GF-D8 (cell line): ENCODE measurements at regions not wholly inside any gene's neighbourhood (a gene's known extent, or its start where the extent isn't known, plus 50 kb on each side); places are given as distances from the start of the nearest gene placed in this dataset.
"Not testable (repeated sequence)": the region's sequence is repeated elsewhere in the genome, so short reads cannot be mapped to it uniquely, and the experiment has no call there.

Experiments
- DNase-seq: peaks from one replicate; lab custom pipeline; 2025; lab: John Stamatoyannopoulos, UW

DNA sequence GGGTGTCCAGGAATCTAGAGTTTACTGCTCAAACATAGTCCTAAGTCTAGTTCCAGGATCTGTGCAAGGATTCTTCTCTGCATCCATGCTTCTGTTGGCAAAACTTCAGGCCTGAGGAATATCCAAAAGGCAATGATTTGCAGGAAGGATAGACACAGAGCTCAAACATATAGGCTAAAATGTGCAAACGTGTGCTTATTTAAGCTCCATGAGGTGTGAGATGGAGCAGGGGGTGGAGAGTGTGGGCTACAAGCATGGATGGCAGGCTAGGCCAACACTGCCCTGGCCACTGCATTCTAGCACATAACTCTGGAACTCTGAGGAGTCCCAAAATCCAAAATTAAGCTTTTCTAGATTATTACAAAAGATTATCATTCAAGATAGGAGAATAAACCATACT, 301.1 kb downstream of the PAX3 start:
- no peak for DNase-seq

GRCh38 chr2:221997100-221997499, 301.7 kb downstream of the PAX3 start:
- no peak for DNase-seq

GRCh38 chr2:221994926-221995325, 303.9 kb downstream of the PAX3 start:
- no peak for DNase-seq

DNA sequence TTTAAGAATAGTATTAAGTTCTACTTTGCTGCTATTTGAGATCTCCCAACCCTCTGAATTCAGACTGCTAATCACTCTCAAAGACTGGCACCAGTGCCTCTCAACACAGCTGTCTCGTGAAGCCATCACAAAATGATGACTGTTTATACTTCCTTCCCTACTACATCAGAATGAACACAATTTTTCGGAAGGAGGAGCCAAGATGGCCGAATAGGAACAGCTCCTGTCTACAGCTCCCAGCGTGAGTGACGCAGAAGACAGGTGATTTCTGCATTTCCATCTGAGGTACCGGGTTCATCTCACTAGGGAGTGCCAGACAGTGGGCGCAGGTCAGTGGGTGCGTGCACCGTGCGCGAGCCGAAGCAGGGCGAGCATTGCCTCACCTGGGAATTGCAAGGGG, 314.4 kb downstream of the PAX3 start:
- not testable (repeated sequence) for DNase-seq

- DNase-seq: no peak
Observed at GRCh38 chr2:221981912-221982470, 316.8 kb downstream of the PAX3 start.

- DNase-seq: no peak
Observed at GRCh38 chr2:221975151-221975550, 323.6 kb downstream of the PAX3 start.

- DNase-seq: no peak
Observed at GRCh38 chr2:221973902-221974301, 324.9 kb downstream of the PAX3 start.

GRCh38 chr2:221973502-221973901, 325.3 kb downstream of the PAX3 start:
- DNase-seq: no peak

DNA sequence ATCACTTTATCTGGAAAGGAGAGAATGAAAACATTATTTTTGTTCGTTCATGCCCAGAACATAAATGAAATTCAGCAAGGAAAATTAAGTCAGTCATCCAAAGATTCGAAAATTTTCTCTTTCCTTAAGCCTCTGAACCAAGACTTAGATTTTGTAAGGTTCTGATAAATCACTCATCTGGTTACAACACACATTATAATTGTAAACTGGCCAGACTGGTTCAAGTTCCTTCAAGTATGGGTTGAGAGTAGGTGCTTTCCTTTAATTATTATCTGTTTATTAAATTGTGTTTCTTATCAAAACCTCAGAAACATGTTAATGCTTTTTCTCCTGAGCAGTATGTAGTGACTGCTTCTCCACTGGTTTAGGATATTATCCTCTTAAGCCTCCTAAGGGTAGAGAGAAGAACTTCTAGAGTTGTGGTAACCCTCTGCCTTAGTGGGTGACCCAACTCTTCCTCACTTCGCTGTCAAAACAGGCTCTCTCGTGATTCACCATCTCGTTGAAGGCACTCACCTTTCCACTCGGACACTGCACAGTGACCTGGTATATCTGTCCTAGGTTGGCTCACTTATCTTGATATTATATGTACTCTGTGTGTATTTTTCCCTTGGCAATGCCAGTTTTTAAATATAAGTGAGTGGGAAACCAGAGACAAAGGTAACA, 325.9 kb downstream of the PAX3 start:
- DNase-seq: no peak

GRCh38 chr2:221970389-221970788, 328.4 kb downstream of the PAX3 start:
- no peak for DNase-seq

DNA sequence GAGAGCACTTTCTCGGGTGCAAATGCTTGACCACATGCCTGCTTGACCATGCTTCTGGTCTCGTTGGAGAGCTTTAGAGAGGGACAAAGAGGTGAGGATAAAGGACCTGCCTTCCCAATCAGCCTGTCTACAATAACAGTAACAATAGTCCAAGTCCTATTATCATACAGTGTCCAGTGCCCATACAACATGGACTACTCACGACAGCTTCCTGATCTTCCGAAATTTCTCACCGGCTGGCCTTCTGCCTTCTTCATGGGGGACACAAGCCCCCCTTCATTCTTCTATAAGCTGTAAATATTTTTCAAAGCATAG, 329.0 kb downstream of the PAX3 start:
- DNase-seq: no peak

- DNase-seq: no peak
Observed at GRCh38 chr2:221969087-221969829, 329.5 kb downstream of the PAX3 start.

DNA sequence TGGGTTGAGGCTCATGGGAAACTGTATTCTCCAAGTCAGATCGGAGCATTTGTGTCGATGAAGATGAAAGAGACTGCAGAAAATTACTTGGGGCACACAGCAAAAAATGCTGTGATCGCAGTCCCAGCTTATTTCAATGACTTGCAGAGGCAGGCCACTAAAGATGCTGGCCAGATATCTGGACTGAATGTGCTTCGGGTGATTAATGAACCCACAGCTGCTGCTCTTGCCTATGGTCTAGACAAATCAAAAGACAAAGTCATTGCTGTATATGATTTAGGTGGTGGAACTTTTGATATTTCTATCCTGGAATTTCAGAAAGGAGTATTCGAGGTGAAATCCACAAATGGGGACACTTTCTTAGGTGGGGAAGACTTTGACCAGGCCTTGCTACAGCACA, 336.6 kb downstream of the PAX3 start:
- no peak for DNase-seq

- no peak for DNase-seq
Observed at GRCh38 chr2:221961561-221961960, 337.2 kb downstream of the PAX3 start.

GRCh38 chr2:221958224-221958623, 340.6 kb downstream of the PAX3 start:
- DNase-seq: no peak

GRCh38 chr2:221948076-221948475, 350.7 kb downstream of the PAX3 start:
- no peak for DNase-seq

DNA sequence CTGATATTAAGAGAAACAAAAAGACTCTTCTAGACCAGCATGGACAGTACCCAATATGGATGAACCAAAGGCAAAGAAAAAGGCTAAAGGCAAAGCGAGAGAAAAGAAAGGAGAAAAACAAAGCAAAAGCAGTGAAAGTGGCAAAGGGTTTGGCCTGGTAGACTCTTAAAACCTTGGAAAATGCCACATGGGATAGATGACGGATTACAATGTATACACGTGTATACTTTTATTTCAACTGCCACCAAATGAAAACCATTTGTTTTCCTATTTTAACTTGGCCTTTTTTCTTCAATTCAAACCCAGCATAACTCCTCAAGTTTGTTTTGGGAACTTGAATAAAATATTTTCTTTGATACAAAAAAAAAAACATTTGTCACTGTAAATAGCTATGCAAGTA, 354.3 kb downstream of the PAX3 start:
- not testable (repeated sequence) for DNase-seq

- DNase-seq: no peak
Observed at GRCh38 chr2:221943076-221943810, 355.6 kb downstream of the PAX3 start.

DNA sequence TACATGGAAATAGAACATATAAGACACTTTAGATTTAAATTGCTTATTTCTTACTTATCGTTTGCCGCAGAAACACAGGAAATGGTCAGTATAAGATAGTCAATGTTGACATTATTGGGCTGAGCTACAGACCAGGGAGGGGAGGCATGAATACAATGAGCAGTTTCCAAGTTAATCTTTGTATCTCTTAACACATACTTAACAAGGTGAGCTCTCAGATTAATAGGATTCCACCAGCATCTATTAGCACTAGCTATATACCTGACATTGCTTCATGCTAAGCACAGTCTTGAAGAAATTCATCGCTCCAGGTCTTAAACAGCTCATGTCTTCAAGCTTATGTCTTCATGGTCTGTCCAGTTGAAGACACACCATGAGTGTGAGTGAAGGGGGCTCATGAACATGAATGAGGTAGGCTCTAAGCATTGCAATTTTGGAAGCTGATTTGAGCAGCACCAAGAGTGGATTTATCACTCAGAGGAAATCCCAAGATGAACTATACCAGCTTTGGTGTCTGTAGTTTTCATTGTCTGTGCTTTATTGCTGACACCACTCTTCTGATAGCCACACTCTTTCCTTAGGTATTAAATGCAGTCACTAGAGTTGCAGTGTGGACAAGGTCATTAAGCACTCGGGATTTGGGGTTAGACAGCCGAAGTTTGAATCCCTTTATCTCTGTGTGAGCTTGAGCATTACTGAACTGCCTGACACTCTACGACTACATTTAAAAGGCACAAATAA, 359.3 kb upstream of the EPHA4 start:
- no peak for DNase-seq

GRCh38 chr2:221929259-221929658, 357.2 kb upstream of the EPHA4 start:
- no peak for DNase-seq

DNA sequence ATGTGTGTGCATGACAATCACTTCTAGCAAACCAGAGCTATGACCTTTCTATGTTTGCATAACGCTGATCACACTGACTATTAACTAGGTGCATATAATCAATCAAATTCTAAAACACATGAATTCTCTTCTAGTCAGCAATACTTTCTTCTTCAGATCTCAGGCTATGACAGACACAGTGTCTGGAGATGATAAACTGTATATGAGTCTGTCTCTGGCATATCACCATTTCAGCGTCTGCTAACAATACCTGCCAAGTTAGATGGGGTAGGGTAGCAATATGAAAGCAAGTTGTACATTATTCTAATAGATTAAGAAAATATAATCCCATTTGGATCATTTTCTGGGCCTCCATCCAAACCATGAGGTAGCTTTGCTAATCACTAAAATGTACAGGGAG, 354.2 kb upstream of the EPHA4 start:
- no peak for DNase-seq

- DNase-seq: no peak
Observed at GRCh38 chr2:221924576-221924975, 352.5 kb upstream of the EPHA4 start.
